ENCODE measurements at regions not wholly inside any gene's neighbourhood (a gene's known extent, or its start where the extent isn't known, plus 50 kb on each side); places are given as distances from the start of the nearest gene placed in this dataset.

GRCh38 chr1:8191474-8191873 lies 126.4 kb upstream of the SLC45A1 start:
- H3K27ac ChIP-seq (ENCODE audit: low read depth in 1 of 2, low read length in 2 of 2) = no peak overlapping the region
- WGBS = 94% methylated on average over 9 of the region's 9 CpGs
- H3K36me3 ChIP-seq (ENCODE audit: control insufficient read depth in 4 of 4, insufficient read depth in 3 of 4, low read depth in 1 of 4, low read length in 3 of 4) = no peaks in the 10 kb centered on the region
- no peaks in the 10 kb centered on the region for H3K27me3 ChIP-seq (ENCODE audit: control insufficient read depth in 4 of 4, insufficient read depth in 4 of 4, low read length in 3 of 4)
- H3K9ac ChIP-seq (ENCODE audit: low read depth in 1 of 2, low read length in 2 of 2) = no peak overlapping the region
- no peaks in the 10 kb centered on the region for H3K9me3 ChIP-seq (ENCODE audit: control insufficient read depth in 4 of 4, low read length in 3 of 4)
- no peak for DNase-seq (ENCODE audit: low spot score)
- no peak for TF ChIP-seq REST (IDR thresholded peaks at IDR 0.05)
- peaks cover 4 to 8% (median 5%) of the 10 kb centered on the region in 4 donors for H3K4me1 ChIP-seq (ENCODE audit: control insufficient read depth in 4 of 4, insufficient read depth in 4 of 4, low read length in 3 of 4)
- H3K4me3 ChIP-seq (ENCODE audit: low read depth in 1 of 3, low read length in 3 of 3) = no peak overlapping the region

DNA sequence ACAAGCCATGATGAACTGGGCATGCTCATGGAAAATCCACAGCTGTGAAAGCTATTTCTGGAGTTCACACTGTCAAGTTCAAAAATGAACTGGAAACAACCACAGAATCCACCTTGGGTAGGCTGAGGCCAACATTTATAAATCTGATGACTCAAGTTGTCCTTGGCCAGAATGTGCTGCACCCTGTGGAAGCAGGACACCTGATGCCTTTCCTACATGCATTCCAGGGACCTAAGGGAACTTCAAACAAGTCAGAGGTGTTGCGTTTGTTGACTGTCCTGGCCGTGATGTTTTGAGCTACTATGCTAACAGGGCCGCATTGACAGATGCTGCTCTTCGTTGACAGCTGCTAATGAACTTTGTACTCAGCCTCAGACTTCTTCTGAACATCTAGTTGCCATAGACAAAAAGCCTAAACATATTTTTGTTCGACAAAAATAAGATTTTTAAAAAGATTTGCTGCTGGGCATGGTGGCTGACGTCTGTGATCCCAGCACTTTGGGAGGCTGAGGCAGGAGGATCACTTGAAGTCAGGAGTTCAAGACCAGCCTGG lies 127.9 kb upstream of the SLC45A1 start:
- TF ChIP-seq NR2F2 (IDR thresholded peaks at IDR 0.05) = no peak
- TF ChIP-seq HNF4G (IDR thresholded peaks at IDR 0.05) = peak; percentile 69
- peak; percentile 59 for TF ChIP-seq YY1 (IDR thresholded peaks at IDR 0.05)
- peak; percentile 85 to 89 for TF ChIP-seq HNF4A (conservative IDR thresholded peaks at IDR 0.05)
- TF ChIP-seq SP1 (IDR thresholded peaks at IDR 0.05) = peak; percentile 95
- TF ChIP-seq JUND (IDR thresholded peaks at IDR 0.05) = peak; percentile 43 to 92
- TF ChIP-seq RXRA (IDR thresholded peaks at IDR 0.05) = peak; percentile 90 to 96
- TF ChIP-seq, protein P1, sequence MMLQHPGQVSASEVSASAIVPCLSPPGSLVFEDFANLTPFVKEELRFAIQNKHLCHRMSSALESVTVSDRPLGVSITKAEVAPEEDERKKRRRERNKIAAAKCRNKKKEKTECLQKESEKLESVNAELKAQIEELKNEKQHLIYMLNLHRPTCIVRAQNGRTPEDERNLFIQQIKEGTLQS (IDR thresholded peaks at IDR 0.05) = peak; percentile 37
- TF ChIP-seq EGR1 (IDR thresholded peaks at IDR 0.05; ENCODE audit: low read depth in 2 of 2) = peak; percentile 10 to 33
- TF ChIP-seq, protein P2, sequence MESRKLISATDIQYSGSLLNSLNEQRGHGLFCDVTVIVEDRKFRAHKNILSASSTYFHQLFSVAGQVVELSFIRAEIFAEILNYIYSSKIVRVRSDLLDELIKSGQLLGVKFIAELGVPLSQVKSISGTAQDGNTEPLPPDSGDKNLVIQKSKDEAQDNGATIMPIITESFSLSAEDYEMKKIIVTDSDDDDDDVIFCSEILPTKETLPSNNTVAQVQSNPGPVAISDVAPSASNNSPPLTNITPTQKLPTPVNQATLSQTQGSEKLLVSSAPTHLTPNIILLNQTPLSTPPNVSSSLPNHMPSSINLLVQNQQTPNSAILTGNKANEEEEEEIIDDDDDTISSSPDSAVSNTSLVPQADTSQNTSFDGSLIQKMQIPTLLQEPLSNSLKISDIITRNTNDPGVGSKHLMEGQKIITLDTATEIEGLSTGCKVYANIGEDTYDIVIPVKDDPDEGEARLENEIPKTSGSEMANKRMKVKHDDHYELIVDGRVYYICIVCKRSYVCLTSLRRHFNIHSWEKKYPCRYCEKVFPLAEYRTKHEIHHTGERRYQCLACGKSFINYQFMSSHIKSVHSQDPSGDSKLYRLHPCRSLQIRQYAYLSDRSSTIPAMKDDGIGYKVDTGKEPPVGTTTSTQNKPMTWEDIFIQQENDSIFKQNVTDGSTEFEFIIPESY (IDR thresholded peaks at IDR 0.05) = peak; percentile 54
- peak in 1 of 2 donors; percentile 22 for TF ChIP-seq GABPA (IDR thresholded peaks at IDR 0.05 in 1 of 2, conservative IDR thresholded peaks at IDR 0.05 in 1 of 2)
- TF ChIP-seq, protein P3, sequence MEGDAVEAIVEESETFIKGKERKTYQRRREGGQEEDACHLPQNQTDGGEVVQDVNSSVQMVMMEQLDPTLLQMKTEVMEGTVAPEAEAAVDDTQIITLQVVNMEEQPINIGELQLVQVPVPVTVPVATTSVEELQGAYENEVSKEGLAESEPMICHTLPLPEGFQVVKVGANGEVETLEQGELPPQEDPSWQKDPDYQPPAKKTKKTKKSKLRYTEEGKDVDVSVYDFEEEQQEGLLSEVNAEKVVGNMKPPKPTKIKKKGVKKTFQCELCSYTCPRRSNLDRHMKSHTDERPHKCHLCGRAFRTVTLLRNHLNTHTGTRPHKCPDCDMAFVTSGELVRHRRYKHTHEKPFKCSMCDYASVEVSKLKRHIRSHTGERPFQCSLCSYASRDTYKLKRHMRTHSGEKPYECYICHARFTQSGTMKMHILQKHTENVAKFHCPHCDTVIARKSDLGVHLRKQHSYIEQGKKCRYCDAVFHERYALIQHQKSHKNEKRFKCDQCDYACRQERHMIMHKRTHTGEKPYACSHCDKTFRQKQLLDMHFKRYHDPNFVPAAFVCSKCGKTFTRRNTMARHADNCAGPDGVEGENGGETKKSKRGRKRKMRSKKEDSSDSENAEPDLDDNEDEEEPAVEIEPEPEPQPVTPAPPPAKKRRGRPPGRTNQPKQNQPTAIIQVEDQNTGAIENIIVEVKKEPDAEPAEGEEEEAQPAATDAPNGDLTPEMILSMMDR (IDR thresholded peaks at IDR 0.05; ENCODE audit: low read depth, low read length, missing input control) = no peak
- peak; percentile 41 to 67 for TF ChIP-seq RAD21 (IDR thresholded peaks at IDR 0.05)
- TF ChIP-seq REST (IDR thresholded peaks at IDR 0.05) = peak; percentile 42
- TF ChIP-seq FOXA2 (IDR thresholded peaks at IDR 0.05) = peak; percentile 85
- peak; percentile 88 for TF ChIP-seq FOXA1 (IDR thresholded peaks at IDR 0.05)
- TF ChIP-seq TAF1 (conservative IDR thresholded peaks at IDR 0.05) = no peak
- peak; percentile 78 for TF ChIP-seq MAX (IDR thresholded peaks at IDR 0.05)
- H3K9ac ChIP-seq (ENCODE audit: low read depth in 1 of 2, low read length in 2 of 2) = peak overlapping the region in 1 of 2 donors; percentile 43
- H3K36me3 ChIP-seq (ENCODE audit: control insufficient read depth in 4 of 4, insufficient read depth in 3 of 4, low read depth in 1 of 4, low read length in 3 of 4) = no peaks in the 10 kb centered on the region
- no peaks in the 10 kb centered on the region for H3K9me3 ChIP-seq (ENCODE audit: control insufficient read depth in 4 of 4, low read length in 3 of 4)
- 52% methylated on average over 6 of the region's 6 CpGs for WGBS
- peak overlapping the region; percentile 79 to 80 for H3K27ac ChIP-seq (ENCODE audit: low read depth in 1 of 2, low read length in 2 of 2)
- peaks cover 4 to 8% (median 5%) of the 10 kb centered on the region in 4 donors for H3K4me1 ChIP-seq (ENCODE audit: control insufficient read depth in 4 of 4, insufficient read depth in 4 of 4, low read length in 3 of 4)
- DNase-seq (ENCODE audit: low spot score) = no peak
- H3K27me3 ChIP-seq (ENCODE audit: control insufficient read depth in 4 of 4, insufficient read depth in 4 of 4, low read length in 3 of 4) = no peaks in the 10 kb centered on the region
- no peak overlapping the region for H3K4me3 ChIP-seq (ENCODE audit: low read depth in 1 of 3, low read length in 3 of 3)
